GM19463 (cell line): ENCODE measurements at regions not wholly inside any gene's neighbourhood (a gene's known extent, or its start where the extent isn't known, plus 50 kb on each side); places are given as distances from the start of the nearest gene placed in this dataset.
"Not testable (repeated sequence)": the region's sequence is repeated elsewhere in the genome, so short reads cannot be mapped to it uniquely, and the experiment has no call there.

Experiments used
- ATAC-seq: cut with Tn5 transposase; IDR thresholded peaks from one replicate; pipeline ENCODE4 v1.9.1; 2021; ENCODE audit warnings: mild to moderate bottlenecking, moderate library complexity; ENCODE audit not compliant: unreplicated experiment

- no peak for ATAC-seq
Observed at GRCh38 chrX:139202742-139203420, 327.7 kb upstream of the F9 start.

GRCh38 chrX:139201924-139202323 lies 328.6 kb upstream of the F9 start:
- ATAC-seq = no peak

GRCh38 chrX:139200793-139201192 lies 329.7 kb upstream of the F9 start:
- ATAC-seq = no peak

- no peak for ATAC-seq
Observed at GRCh38 chrX:139200346-139200745, 330.2 kb upstream of the F9 start.

- ATAC-seq = no peak
Observed at GRCh38 chrX:139199933-139200332, 330.6 kb upstream of the F9 start.

- no peak for ATAC-seq
Observed at GRCh38 chrX:139198936-139199335, 331.6 kb upstream of the F9 start.

- ATAC-seq = no peak
Observed at GRCh38 chrX:139196890-139197289, 333.6 kb upstream of the F9 start.

GRCh38 chrX:139194571-139195280 lies 335.8 kb upstream of the F9 start:
- peak; percentile 80 for ATAC-seq

- no peak for ATAC-seq
Observed at GRCh38 chrX:139192386-139192961, 338.1 kb upstream of the F9 start.

- ATAC-seq = no peak
Observed at GRCh38 chrX:139191746-139192385, 338.7 kb upstream of the F9 start.

GRCh38 chrX:139191286-139191685 lies 339.3 kb upstream of the F9 start:
- no peak for ATAC-seq

GRCh38 chrX:139187738-139188137 lies 342.8 kb upstream of the F9 start:
- no peak for ATAC-seq

- ATAC-seq = no peak
Observed at GRCh38 chrX:139186991-139187390, 343.5 kb upstream of the F9 start.

- peak; percentile 82 for ATAC-seq
Observed at GRCh38 chrX:139179592-139179991, 350.9 kb upstream of the F9 start.

- ATAC-seq = no peak
Observed at GRCh38 chrX:139178980-139179379, 351.6 kb upstream of the F9 start.

- ATAC-seq = no peak
Observed at GRCh38 chrX:139172731-139173130, 357.8 kb upstream of the F9 start.

GRCh38 chrX:139170526-139171173 lies 359.9 kb upstream of the F9 start:
- ATAC-seq = no peak

- no peak for ATAC-seq
Observed at GRCh38 chrX:139167282-139167681, 363.3 kb upstream of the F9 start.

GRCh38 chrX:139158256-139158655 lies 372.3 kb upstream of the F9 start:
- no peak for ATAC-seq

- no peak for ATAC-seq
Observed at GRCh38 chrX:139156356-139156755, 374.2 kb upstream of the F9 start.

- ATAC-seq = not testable (repeated sequence)
Observed at GRCh38 chrX:139146625-139147024, 383.9 kb upstream of the F9 start.
